ENCODE measurements at regions not wholly inside any gene's neighbourhood (a gene's known extent, or its start where the extent isn't known, plus 50 kb on each side); places are given as distances from the start of the nearest gene placed in this dataset.

- Histone ChIP-seq H3K4me3 (replicated peaks in 1 of 2; ENCODE audit: low read depth in 1 of 2, low read length in 2 of 2) (no peak overlapping the region), H3K27ac (ENCODE audit: low read depth, low read length) (no peak overlapping the region), H3K9me2 (ENCODE audit: insufficient read depth) (no peaks in the 10 kb centered on the region), H3K4me2 (ENCODE audit: low read length) (no peak overlapping the region), H4K20me1 (ENCODE audit: insufficient read depth) (no peaks in the 10 kb centered on the region), H3K79me2 (ENCODE audit: insufficient read depth, low read length) (no peaks in the 10 kb centered on the region), H3K9me3 (ENCODE audit: control insufficient read depth in 1 of 2, insufficient read depth in 1 of 2, low read depth in 1 of 2, low read length in 2 of 2) (peaks cover 8 to 9% of the 10 kb centered on the region in 2 experiments; a peak in 2 of 4 replicates), H2AFZ (ENCODE audit: low read depth, low read length, poor library complexity, severe bottlenecking) (no peak overlapping the region), H3K4me1 (ENCODE audit: control insufficient read depth in 1 of 2, insufficient read depth in 2 of 2, low read length in 2 of 2) (no peaks in the 10 kb centered on the region), H3K36me3 (ENCODE audit: control insufficient read depth in 1 of 2, insufficient read depth in 2 of 2, low read length in 2 of 2) (peaks cover 0 to 5% of the 10 kb centered on the region in 2 experiments; a peak in 1 of 4 replicates), H3K9ac (ENCODE audit: low read length) (no peak overlapping the region), H3K27me3 (ENCODE audit: insufficient read depth, low read length) (no peaks in the 10 kb centered on the region)
- RAD21 ChIA-PET (ENCODE audit: low non-redundant PET in 1 of 2, low total read pairs in 2 of 2, uncharacterized antibody in 2 of 2, unreplicated experiment in 2 of 2): no interaction called here
- CTCF ChIA-PET: no interaction called here
- no peak for DNase-seq (ENCODE audit: low read depth, low spot score)
- POLR2A ChIA-PET: interaction anchor here (0.9 kb wide), 1 partner anchor 10 kb away, joined by 3 read pairs; no protein-coding TSS in a partner anchor
- intact Hi-C loops (cut with micrococcal nuclease): no loop called here
- BruUV-seq (replicated peaks): no TSS peak
- no peak for TF ChIP-seq YY1 (IDR thresholded peaks at IDR 0.05; ENCODE audit: extremely low read depth, insufficient replicate concordance, low read depth, low read length)
- TF ChIP-seq CTCF (IDR thresholded peaks at IDR 0.05 in 2 of 3, conservative IDR thresholded peaks at IDR 0.05 in 1 of 3; ENCODE audit: borderline replicate concordance in 1 of 3, insufficient read depth in 1 of 3, low read depth in 2 of 3, low read length in 2 of 3): no peak
- no peak for TF ChIP-seq SIN3A (IDR thresholded peaks at IDR 0.05; ENCODE audit: low read depth)
- no peak for TF ChIP-seq POLR2A (IDR thresholded peaks at IDR 0.05; ENCODE audit: borderline replicate concordance, extremely low read depth, insufficient read depth, insufficient read length)
- no peak for TF ChIP-seq TCF7L2 (IDR thresholded peaks at IDR 0.05; ENCODE audit: borderline replicate concordance, extremely low read depth, insufficient read depth, insufficient read length)
- TF ChIP-seq ZBTB33 (IDR thresholded peaks at IDR 0.05; ENCODE audit: extremely low read depth, insufficient replicate concordance, low read length): no peak
- no peak for TF ChIP-seq ELF1 (IDR thresholded peaks at IDR 0.05; ENCODE audit: borderline replicate concordance, low read depth)
- TF ChIP-seq FOSL1 (IDR thresholded peaks at IDR 0.05; ENCODE audit: low read depth): no peak
- no peak for TF ChIP-seq EZH2 (IDR thresholded peaks at IDR 0.05)
- TF ChIP-seq SRF (IDR thresholded peaks at IDR 0.05; ENCODE audit: low read depth): no peak
- no peak for TF ChIP-seq JUND (IDR thresholded peaks at IDR 0.05)
- TF ChIP-seq CEBPB (IDR thresholded peaks at IDR 0.05; ENCODE audit: low read depth): no peak
- TF ChIP-seq ZNF274 (IDR thresholded peaks at IDR 0.05; ENCODE audit: low read depth, low read length): no peak
- no peak for TF ChIP-seq ATF3 (IDR thresholded peaks at IDR 0.05)
- TF ChIP-seq REST (IDR thresholded peaks at IDR 0.05; ENCODE audit: low read depth): no peak
- no peak for TF ChIP-seq ZFX (IDR thresholded peaks at IDR 0.05)
- no peak for TF ChIP-seq POLR2AphosphoS5 (IDR thresholded peaks at IDR 0.05; ENCODE audit: low read depth, low read length)
- TF ChIP-seq EZH2phosphoT487 (IDR thresholded peaks at IDR 0.05; ENCODE audit: borderline replicate concordance): no peak
- no peak for TF ChIP-seq MAX (IDR thresholded peaks at IDR 0.05)
- TF ChIP-seq RAD21 (IDR thresholded peaks at IDR 0.05; ENCODE audit: low read depth): no peak
- ATAC-seq: no peak
These were observed 315.0 kb downstream of the BRD1 start for GRCh38 chr22:49512487-49513165.
